Cardiac muscle cell (in vitro differentiated cells and primary cell): ENCODE measurements at regions not wholly inside any gene's neighbourhood (a gene's known extent, or its start where the extent isn't known, plus 50 kb on each side); places are given as distances from the start of the nearest gene placed in this dataset.

Experiments used
- DNase-seq, 2 donors: peaks; one replicate each; pipeline versions ENCODE4 v3.0.0 to v3.0.0-alpha.2; 2010 to 2017; ENCODE audit warnings: low read depth in 1 of 2, low spot score in 1 of 2
- H3K27ac ChIP-seq: fragments of 200-600 bp; sonication (generic); 2 replicates; pipeline ENCODE4 v1.5.1; 2016
- H3K27me3 ChIP-seq: fragments of 200-600 bp; sonication (generic); 2 replicates; pipeline ENCODE4 v1.6.0; 2016; ENCODE audit warnings: control low read depth
- H3K36me3 ChIP-seq: fragments of 200-600 bp; sonication (generic); 2 replicates; pipeline ENCODE4 v1.5.1; 2016; ENCODE audit warnings: control low read depth
- H3K4me1 ChIP-seq: fragments of 200-600 bp; sonication (generic); 2 replicates; pipeline ENCODE4 v1.8.1; 2017; ENCODE audit warnings: low read depth, mild to moderate bottlenecking, mixed run types
- H3K4me3 ChIP-seq: fragments of 200-600 bp; sonication (generic); 2 replicates; pipeline ENCODE4 v1.5.1; 2016; ENCODE audit warnings: mild to moderate bottlenecking
- H3K9me3 ChIP-seq: fragments of 200-600 bp; sonication (generic); 2 replicates; pipeline ENCODE4 v1.5.1; 2017; ENCODE audit warnings: low read depth, mild to moderate bottlenecking, control low read depth
- TF ChIP-seq, protein P1 (sequence below): IDR thresholded peaks from 2 replicates; pipeline ENCODE4 v1.5.1; 2012; ENCODE audit warnings: low read depth, mild to moderate bottlenecking, low read length

DNA sequence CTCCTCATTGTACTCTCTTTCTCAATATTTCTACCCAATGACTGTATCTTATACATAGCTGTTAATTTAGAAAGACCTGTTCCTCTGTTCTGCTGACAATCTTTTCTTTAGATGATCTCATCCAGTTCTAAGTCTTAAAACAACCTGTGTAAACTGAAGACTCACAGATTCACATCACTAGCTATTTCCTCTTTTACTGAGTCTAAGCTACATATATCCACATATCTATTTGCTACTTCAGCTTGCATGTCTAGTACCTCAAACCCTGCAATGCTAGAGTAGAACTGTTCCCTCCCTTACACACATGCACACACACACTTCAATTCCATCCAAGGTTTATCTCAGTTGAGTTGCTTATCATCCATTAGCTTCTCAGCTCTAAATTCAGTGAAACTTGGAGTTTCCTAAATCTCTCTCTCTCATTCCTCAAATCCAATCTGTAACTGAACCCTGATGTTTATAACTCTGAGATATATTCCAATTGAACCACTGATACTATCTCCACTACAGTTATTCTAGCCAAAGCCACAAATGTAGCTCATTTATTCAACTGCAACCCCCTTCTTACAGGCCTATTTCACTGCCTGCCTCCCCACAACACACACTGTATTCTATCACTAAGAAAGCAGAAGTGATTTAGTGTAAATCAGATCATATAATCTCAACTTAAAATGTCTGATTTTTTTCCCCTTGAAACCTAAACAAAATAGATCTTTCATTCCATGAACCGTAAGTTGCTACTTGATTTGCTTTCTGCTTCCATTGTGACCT, 1036.8 kb upstream of the POT1 start:
- DNase-seq: no peak
- TF ChIP-seq, protein P1, sequence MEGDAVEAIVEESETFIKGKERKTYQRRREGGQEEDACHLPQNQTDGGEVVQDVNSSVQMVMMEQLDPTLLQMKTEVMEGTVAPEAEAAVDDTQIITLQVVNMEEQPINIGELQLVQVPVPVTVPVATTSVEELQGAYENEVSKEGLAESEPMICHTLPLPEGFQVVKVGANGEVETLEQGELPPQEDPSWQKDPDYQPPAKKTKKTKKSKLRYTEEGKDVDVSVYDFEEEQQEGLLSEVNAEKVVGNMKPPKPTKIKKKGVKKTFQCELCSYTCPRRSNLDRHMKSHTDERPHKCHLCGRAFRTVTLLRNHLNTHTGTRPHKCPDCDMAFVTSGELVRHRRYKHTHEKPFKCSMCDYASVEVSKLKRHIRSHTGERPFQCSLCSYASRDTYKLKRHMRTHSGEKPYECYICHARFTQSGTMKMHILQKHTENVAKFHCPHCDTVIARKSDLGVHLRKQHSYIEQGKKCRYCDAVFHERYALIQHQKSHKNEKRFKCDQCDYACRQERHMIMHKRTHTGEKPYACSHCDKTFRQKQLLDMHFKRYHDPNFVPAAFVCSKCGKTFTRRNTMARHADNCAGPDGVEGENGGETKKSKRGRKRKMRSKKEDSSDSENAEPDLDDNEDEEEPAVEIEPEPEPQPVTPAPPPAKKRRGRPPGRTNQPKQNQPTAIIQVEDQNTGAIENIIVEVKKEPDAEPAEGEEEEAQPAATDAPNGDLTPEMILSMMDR: no peak
- Histone ChIP-seq H3K4me3 (no peak overlapping the region), H3K27me3 (no peaks in the 10 kb centered on the region), H3K4me1 (no peaks in the 10 kb centered on the region), H3K36me3 (no peaks in the 10 kb centered on the region), H3K9me3 (no peaks in the 10 kb centered on the region), H3K27ac (no peak overlapping the region)

DNA sequence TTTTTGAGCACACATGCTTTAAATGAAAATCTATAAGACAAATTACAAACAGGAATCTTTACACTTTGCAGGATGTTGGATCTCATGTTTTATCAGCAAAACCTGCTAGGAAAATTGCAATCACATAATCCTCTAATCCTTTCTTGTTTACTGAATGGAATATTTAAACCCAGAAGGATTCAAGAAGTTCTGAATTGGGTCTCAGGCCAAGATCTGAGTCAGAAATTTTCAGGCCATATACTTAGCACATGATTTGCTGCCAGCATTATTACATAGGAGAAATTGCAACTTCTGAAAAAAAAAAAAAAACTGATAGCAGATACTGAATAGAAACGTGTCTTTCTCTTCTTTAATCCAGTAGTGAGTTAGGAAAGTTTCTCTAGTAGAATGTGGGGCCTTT, 1005.3 kb upstream of the POT1 start:
- TF ChIP-seq, protein P1: no peak
- no peak overlapping the region for H3K27ac ChIP-seq
- no peaks in the 10 kb centered on the region for H3K4me1 ChIP-seq
- no peaks in the 10 kb centered on the region for H3K27me3 ChIP-seq
- DNase-seq: no peak
- H3K36me3 ChIP-seq: no peaks in the 10 kb centered on the region
- H3K4me3 ChIP-seq: no peak overlapping the region
- no peaks in the 10 kb centered on the region for H3K9me3 ChIP-seq

DNA sequence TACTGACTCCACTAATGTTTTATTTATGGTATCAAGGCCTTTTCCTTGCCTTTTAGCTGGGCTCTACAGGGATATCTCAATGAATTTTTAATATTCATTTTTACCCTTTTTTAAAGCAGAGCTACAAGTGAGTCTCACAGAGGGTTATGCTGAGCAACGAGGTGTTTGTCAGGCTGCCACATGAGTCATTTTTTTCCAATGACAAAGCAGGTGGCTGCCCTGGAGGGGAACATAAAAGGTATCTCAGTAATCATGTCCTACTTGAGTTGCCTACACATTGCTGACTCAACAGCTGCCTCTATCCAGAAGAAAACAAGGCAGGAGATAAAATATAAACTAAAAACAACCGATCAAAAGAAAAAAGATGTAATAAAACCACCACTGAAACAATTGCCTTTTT, 1004.9 kb upstream of the POT1 start:
- Histone ChIP-seq H3K36me3 (no peaks in the 10 kb centered on the region), H3K27ac (no peak overlapping the region), H3K4me1 (no peaks in the 10 kb centered on the region)

DNA sequence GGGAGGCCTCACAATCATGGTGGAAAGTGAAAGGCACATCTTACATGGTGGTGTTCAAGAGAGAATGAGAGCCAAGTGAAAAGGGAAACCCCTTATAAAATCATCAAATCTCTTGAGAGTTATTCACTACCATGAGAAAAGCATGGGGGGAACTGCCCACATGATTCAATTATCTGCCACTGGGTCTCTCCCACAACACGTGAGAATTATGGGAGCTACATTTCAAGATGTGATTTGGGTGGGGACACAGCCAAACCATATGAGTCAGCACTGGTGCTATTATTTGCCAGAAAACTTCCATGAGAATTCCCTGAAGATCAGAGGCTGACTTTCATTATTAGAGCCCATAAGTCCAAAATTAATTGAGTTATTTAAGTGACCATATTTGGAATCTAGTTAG, 1001.2 kb upstream of the POT1 start:
- Histone ChIP-seq H3K9me3 (no peaks in the 10 kb centered on the region), H3K27me3 (no peaks in the 10 kb centered on the region), H3K27ac (no peak overlapping the region), H3K4me1 (no peaks in the 10 kb centered on the region), H3K36me3 (no peaks in the 10 kb centered on the region), H3K4me3 (no peak overlapping the region)
- TF ChIP-seq, protein P1: no peak
- DNase-seq: no peak

More for the DNA sequence above, 1004.9 kb upstream of the POT1 start:
- H3K4me3 ChIP-seq: no peak overlapping the region
- no peaks in the 10 kb centered on the region for H3K27me3 ChIP-seq
- TF ChIP-seq, protein P1: no peak
- DNase-seq: no peak
- H3K9me3 ChIP-seq: no peaks in the 10 kb centered on the region

DNA sequence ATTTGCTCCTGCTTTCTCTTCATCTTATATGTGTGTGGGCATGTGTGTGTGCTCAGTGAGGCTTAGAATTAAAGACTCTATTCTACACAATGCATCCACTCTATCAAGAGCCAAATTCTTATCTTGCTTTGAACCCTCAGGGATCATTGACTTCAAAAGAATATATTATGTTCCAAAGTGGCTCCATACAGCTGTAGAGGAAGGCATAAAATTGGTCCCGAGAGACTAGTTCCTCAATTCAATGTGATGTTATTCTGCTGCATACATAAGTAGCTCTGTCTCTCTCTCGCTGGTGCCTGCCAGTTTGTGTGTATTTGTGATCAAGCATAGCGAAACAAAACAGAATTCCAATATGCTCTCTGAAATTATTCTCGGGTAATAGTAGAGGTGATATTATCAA, 997.9 kb upstream of the POT1 start:
- no peak overlapping the region for H3K27ac ChIP-seq
- no peak overlapping the region for H3K4me3 ChIP-seq
- H3K9me3 ChIP-seq: no peaks in the 10 kb centered on the region
- no peaks in the 10 kb centered on the region for H3K36me3 ChIP-seq
- TF ChIP-seq, protein P1: no peak
- no peaks in the 10 kb centered on the region for H3K27me3 ChIP-seq
- H3K4me1 ChIP-seq: no peaks in the 10 kb centered on the region
- peak in 1 of 2 donors; percentile 3 for DNase-seq
